ENCODE measurements at regions not wholly inside any gene's neighbourhood (a gene's known extent, or its start where the extent isn't known, plus 50 kb on each side); places are given as distances from the start of the nearest gene placed in this dataset.

- no peak for DNase-seq (ENCODE audit: low spot score)
Observed at GRCh38 chr6:15993716-15994228, 135.1 kb upstream of the MYLIP start.

DNA sequence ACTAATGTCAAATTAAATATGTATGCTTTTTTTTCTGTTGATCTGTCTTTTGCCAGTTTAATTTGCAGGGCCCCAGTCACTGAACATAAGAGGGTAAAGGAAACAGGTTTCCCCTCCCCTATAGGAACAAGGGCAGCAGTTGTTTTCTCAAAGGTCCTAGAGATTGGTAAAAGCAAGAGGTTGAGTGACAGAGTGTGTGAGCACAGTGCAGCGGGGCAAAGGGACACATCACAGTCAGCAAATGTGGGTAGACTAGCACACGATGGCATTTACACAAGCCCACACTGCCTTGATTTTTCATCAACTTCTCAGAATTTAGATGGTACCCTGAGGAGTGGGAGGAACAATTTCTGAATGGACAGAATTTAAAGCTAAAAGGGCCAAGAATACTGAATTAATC lies 138.7 kb upstream of the MYLIP start:
- no peak for DNase-seq (ENCODE audit: low spot score)

DNA sequence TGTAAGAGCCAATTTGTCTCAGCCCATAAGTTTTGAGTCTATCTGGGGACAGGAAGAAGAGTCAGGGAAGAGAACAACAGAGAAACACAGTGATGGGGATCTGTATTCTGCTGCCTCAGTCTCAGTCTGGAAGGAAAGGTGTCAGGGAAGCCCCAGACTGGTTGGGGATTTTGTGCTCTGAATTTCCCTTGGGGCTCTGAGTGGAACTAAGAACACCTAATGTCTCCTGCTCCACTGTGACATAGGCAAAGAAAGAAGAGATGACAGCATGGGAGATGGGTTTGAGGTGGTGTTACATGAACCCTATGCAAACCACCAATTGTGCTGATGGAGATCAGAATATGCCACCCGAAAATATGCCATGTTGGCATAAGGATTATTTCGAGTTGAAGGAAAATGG lies 139.5 kb upstream of the MYLIP start:
- DNase-seq (ENCODE audit: low spot score), result no peak

DNA sequence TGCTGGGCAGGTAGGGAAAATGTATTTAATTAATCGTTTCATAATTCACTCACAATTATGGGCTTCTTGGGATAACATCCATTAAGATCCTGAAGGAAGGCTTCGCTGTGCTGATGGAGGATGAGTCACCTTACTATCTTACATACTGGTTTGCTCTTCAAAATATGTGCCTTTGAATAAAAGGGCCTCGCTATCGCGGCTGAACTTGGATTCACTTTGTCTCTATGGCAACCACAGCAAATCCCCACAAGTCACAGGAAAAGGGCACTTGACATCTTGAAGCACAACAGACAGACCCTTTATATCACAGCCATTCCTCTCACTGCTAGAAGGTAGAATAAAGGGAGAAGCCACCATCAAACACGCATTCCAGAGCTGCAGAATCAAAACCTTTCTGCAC lies 141.3 kb upstream of the MYLIP start:
- DNase-seq (ENCODE audit: low spot score), result no peak

GRCh38 chr6:15986027-15986629 lies 142.8 kb upstream of the MYLIP start:
- no peak for DNase-seq (ENCODE audit: low spot score)

- DNase-seq (ENCODE audit: low spot score), result no peak
Observed at GRCh38 chr6:15985379-15985959, 143.4 kb upstream of the MYLIP start.

- DNase-seq (ENCODE audit: low spot score), result no peak
Observed at GRCh38 chr6:15981956-15982355, 146.9 kb upstream of the MYLIP start.

DNA sequence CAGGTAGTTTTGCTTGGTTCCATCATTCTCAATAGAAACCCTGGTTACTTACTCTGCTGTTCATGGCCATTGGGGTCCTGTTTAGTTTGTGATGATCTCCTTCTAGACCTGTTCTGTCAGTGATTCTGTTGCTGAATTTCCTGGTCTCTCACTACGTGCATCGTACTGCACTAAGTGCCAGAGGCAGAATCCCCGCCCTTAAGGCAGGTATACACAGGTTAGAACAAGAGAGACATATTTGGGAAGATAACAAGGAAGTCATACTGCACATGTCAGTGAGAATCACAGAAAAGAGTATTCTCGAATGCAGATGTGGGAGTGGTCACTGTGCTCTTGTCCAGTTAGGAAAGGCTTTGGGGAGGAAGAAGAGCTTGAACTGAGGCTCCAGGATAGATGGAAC lies 148.1 kb upstream of the MYLIP start:
- no peak for DNase-seq (ENCODE audit: low spot score)

GRCh38 chr6:15978426-15978825 lies 150.5 kb upstream of the MYLIP start:
- no peak for DNase-seq (ENCODE audit: low spot score)

GRCh38 chr6:15977050-15977449 lies 151.8 kb upstream of the MYLIP start:
- no peak for DNase-seq (ENCODE audit: low spot score)

DNA sequence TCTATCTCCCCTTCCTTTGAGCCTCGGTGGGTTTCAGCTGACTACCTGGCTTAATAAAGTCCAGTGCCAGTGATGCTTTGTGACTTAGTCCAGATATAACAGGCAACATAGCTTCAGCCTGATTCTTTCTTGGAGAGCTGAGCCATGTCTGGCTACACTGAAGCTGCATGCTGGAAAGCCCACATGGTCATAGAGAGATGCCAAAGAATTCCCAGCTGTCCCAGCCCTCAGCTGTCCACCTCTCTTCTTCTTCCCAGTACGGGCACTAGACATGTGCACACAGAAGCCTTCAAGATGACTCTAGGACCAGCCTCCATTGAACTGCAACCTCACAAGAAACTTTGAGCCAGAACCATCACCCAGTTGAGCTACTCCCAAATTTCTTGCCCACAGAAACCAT lies 154.1 kb upstream of the MYLIP start:
- DNase-seq (ENCODE audit: low spot score), result no peak

DNA sequence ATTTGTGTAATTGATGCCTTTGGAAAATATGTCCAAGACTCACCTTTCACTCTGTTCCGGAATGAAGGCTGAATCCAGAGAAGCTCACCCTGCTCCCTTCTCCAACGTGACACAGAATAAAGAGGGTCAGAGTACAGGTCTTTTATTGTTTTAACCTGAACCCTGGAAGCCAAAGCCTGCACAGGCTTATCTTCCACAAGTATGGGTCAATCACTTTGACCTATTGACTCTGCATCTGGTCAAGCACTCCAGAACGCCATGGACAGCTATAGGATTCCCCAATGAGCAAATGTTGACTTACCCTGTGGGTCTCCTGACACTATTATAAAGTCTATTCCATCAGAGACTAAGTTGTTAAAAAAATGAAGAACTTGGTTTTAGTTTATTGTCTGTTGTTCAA lies 158.4 kb upstream of the MYLIP start:
- DNase-seq (ENCODE audit: low spot score), result no peak

DNA sequence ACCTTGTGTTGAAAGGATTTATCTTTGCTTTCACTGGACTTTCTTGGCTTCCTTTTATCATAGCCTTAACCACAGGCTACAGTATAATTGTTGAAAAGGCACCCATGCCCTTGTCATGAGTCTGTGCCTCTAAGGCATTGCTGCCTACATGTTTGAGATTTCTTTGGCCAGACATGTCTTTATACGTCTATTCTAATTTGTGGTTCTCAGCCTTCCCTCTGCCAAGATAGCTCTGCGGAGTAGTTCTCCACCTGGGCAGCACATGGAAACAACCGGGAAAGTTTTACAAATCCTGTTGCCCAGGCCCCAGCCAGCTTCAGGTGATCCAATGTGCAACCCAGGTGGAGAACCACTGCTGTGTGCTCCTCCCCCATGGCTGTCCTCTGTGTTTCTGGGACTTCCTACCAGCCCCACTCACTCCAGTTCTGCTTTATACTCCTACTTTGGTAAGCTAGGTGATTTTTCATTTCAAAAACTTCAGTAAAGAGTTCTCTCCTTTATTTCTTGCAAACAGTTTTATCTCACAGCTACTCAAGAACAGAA lies 159.6 kb upstream of the MYLIP start:
- DNase-seq (ENCODE audit: low spot score), result no peak

- DNase-seq (ENCODE audit: low spot score), result no peak
Observed at GRCh38 chr6:15968519-15968918, 160.4 kb upstream of the MYLIP start.

GRCh38 chr6:15966000-15966520 lies 162.8 kb upstream of the MYLIP start:
- DNase-seq (ENCODE audit: low spot score), result no peak

GRCh38 chr6:15962449-15962764 lies 166.5 kb upstream of the MYLIP start:
- DNase-seq (ENCODE audit: low spot score), result no peak

DNA sequence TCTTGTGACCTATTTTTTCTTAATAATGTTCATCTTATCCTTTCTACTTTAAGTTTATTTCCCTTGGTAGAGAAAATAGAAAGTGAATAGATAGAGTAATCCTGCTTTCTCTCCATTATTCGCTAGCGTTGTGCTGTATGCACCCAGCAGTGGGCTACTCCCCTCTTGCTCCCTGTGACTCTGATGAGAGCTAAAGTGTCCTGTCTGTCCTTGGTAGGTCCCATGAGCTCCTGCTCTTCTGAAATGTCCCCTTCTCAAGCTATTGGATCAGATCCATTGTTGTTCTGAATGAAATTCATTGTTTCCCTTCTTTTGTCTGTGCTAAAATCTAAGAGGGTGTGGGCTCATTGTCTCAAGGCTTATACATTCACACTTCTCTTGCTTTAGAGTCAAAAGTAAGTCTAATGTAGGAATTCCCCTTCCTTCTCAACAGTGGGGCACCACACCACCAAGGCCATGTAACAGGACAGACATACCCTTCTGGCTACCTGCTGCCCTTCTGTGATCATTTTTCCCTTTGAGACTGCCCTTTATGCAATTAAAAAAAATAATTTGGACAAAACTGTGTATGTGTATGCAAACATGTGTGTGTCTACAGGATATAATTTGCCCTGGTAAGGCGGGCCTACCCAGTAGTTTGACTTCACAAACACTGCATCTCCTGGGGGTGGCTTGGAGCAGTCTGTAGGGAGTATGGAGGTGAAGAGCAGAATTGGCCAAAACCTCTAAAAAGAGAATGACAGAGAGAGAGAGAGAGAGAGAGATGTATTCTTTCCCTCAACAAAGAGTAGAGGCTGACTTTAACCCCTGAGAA lies 167.0 kb upstream of the MYLIP start:
- DNase-seq (ENCODE audit: low spot score), result no peak

GRCh38 chr6:15960740-15961634 lies 167.9 kb upstream of the MYLIP start:
- DNase-seq (ENCODE audit: low spot score), result no peak

GRCh38 chr6:15957655-15958169 lies 171.2 kb upstream of the MYLIP start:
- no peak for DNase-seq (ENCODE audit: low spot score)

DNA sequence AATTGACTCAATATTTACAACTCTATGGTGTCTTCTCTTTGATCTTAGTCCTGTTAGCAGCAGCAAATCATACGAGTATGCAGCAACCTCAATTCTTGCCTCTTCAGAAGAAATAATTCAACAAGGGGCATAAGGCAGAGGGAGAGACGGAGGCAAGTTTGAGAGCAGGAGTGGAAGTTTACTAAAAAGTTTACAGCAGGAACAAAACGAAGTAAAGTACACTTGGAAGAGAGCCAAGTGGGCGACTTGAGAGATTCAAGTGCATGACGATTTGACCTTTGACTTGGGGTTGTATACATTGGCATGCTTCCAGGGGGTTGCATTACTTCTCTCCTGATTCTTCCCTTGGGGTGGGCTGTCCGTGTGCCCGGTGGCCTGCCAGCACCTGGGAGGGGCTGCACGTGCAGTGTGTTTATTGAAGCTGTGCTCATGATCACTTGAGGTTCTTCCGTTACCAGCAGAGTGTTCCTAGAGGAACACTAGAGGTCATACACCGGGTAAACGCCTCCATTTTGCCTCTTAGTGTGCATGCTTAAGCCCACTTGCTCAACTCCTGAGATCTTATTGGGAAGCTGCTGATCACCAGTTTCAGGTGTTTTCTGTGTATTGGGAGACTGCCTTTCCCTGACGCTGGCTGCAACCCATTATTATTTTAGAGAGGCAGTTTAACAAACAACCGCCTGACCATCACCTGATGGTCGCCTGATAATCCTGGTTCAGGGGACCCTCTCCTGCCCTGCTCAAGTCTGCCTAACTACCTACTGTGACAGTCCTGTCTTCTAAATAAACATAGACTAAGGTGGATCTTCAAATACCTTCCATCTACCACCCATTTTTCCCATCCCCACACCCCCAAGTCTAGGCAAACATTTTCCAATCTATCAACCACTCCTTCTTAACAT lies 172.4 kb upstream of the MYLIP start:
- DNase-seq (ENCODE audit: low spot score), result no peak

DNA sequence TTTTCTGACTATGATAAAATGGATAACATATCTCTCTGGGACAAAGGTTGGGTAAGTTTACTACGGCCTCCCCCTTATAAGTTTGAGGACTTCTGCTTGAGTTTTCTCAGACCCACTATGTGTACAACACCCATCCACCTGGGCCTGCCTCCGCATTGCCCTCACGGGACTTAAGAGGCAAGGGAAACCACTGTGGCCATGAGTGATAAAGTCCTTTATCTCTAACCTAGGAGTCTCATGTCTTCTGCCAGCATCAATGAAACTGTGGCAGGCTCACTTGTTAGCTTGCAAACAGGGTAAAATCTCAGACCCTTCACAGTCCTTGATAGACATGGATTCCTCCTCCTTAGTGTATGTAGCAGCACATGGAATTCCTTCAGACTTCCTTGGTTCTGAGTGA lies 173.4 kb upstream of the MYLIP start:
- DNase-seq (ENCODE audit: low spot score), result no peak

Measured in hematopoietic multipotent progenitor cell treated with erythropoietin and hydrocortisone succinate and interleukin-3 and kit ligand, for 15 days (in vitro differentiated cells).